Breast epithelium (tissue), 3 donors: ENCODE measurements at regions not wholly inside any gene's neighbourhood (a gene's known extent, or its start where the extent isn't known, plus 50 kb on each side); places are given as distances from the start of the nearest gene placed in this dataset.

Experiments
- CTCF ChIP-seq, 3 donors: fragments of 450-650 bp; IDR thresholded peaks; one replicate each; pipeline ENCODE4 v1.5.1; 2016 to 2017; ENCODE audit warnings: antibody characterized with exemption in 3 of 3, mild to moderate bottlenecking in 3 of 3, moderate library complexity in 3 of 3
- POLR2A ChIP-seq: fragments of 450-650 bp; IDR thresholded peaks from one replicate; pipeline ENCODE4 v1.6.1; 2016; ENCODE audit warnings: antibody characterized with exemption, mild to moderate bottlenecking, moderate library complexity

DNA sequence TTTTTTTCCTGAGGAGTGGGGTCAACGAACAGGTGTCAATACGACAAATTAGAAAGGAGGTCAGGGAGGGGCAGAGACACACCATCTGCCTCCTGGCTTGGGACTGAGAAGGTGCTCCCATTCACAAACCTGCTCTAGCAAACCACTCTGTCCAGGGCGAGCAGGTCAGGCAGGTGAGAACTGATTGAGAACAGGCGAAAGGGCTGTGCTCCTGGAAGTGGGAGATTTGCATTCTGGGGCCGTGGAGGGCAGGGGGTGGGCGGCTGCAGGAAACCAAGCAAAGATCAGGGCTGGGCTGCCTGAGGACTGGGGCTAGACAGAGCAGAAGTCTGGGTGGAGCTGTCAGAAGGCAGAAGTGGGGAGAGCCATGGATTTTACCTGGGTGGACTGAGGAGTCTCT is 98.9 kb upstream of the NLRP1 start:
- TF ChIP-seq POLR2A (no peak), CTCF (IDR thresholded peaks at IDR 0.05) (no peak)
